ENCODE measurements at regions not wholly inside any gene's neighbourhood (a gene's known extent, or its start where the extent isn't known, plus 50 kb on each side); places are given as distances from the start of the nearest gene placed in this dataset.

DNA sequence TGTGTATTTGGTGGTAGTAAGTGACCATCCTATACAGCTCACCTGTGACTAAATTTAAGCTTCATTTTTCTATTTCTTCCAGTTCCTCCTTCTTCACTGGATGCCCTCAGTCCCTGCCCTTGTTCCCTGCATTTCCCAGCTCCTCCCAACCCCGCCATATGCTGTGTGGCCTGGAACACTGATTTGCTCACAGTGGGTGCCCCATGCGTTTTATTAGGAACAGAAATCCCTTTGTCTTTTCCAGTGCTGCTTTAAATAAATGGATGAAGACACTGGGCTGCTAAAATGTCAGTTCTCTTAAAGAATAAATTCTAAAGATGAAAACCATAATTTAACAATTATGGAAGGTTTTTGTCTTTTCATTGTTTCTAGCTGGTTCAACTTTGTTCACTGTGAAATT is 477.3 kb downstream of the DCDC2C start:
- TF ChIP-seq, protein P1, sequence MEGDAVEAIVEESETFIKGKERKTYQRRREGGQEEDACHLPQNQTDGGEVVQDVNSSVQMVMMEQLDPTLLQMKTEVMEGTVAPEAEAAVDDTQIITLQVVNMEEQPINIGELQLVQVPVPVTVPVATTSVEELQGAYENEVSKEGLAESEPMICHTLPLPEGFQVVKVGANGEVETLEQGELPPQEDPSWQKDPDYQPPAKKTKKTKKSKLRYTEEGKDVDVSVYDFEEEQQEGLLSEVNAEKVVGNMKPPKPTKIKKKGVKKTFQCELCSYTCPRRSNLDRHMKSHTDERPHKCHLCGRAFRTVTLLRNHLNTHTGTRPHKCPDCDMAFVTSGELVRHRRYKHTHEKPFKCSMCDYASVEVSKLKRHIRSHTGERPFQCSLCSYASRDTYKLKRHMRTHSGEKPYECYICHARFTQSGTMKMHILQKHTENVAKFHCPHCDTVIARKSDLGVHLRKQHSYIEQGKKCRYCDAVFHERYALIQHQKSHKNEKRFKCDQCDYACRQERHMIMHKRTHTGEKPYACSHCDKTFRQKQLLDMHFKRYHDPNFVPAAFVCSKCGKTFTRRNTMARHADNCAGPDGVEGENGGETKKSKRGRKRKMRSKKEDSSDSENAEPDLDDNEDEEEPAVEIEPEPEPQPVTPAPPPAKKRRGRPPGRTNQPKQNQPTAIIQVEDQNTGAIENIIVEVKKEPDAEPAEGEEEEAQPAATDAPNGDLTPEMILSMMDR (conservative IDR thresholded peaks at IDR 0.05; ENCODE audit: low read length), result no peak
- TF ChIP-seq EZH2phosphoT487 (IDR thresholded peaks at IDR 0.05; ENCODE audit: borderline replicate concordance), result no peak
